ENCODE measurements at regions not wholly inside any gene's neighbourhood (a gene's known extent, or its start where the extent isn't known, plus 50 kb on each side); places are given as distances from the start of the nearest gene placed in this dataset.
"Not testable (repeated sequence)": the region's sequence is repeated elsewhere in the genome, so short reads cannot be mapped to it uniquely, and the experiment has no call there.

DNA sequence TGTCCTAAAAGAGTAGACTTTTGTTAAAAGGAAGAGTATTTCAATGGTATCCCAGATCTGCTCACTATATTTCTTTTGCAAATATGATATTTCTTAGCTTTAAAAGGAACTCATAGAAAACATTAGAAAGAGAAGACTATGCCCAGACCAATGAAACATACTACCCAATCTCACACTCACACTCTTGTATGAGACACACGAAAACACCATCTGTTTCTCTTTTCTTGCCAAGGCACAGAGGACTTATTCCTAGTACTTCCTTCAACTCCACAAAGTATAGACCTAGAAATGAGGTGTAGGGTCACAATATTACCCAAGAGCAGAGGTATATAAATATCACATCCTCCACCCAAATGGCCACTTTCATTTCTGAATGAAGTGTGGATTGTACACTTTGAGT, 292.4 kb upstream of the ACO1 start:
- DNase-seq (ENCODE audit: low read depth), result no peak
- no peak for TF ChIP-seq CTCF (conservative IDR thresholded peaks at IDR 0.05; ENCODE audit: control insufficient read depth, insufficient read depth, low read depth, low read length)
- H3K4me3 ChIP-seq (ENCODE audit: control insufficient read depth, low read depth, low read length), result no peak overlapping the region

- no peak overlapping the region for H3K4me3 ChIP-seq (ENCODE audit: control insufficient read depth, low read depth, low read length)
- no peak for DNase-seq (ENCODE audit: low read depth)
- no peak for TF ChIP-seq CTCF (conservative IDR thresholded peaks at IDR 0.05; ENCODE audit: control insufficient read depth, insufficient read depth, low read depth, low read length)
Measured at GRCh38 chr9:32117291-32117690, 267.2 kb upstream of the ACO1 start.

- no peak for TF ChIP-seq CTCF (conservative IDR thresholded peaks at IDR 0.05; ENCODE audit: control insufficient read depth, insufficient read depth, low read depth, low read length)
- H3K4me3 ChIP-seq (ENCODE audit: control insufficient read depth, low read depth, low read length), result no peak overlapping the region
- DNase-seq (ENCODE audit: low read depth), result no peak
Measured at GRCh38 chr9:32128546-32128945, 255.9 kb upstream of the ACO1 start.

GRCh38 chr9:32130709-32131108, 253.7 kb upstream of the ACO1 start:
- not testable (repeated sequence) for H3K4me3 ChIP-seq (ENCODE audit: control insufficient read depth, low read depth, low read length); DNase-seq (ENCODE audit: low read depth)

- TF ChIP-seq CTCF (conservative IDR thresholded peaks at IDR 0.05; ENCODE audit: control insufficient read depth, insufficient read depth, low read depth, low read length), result no peak
- no peak for DNase-seq (ENCODE audit: low read depth)
- H3K4me3 ChIP-seq (ENCODE audit: control insufficient read depth, low read depth, low read length), result no peak overlapping the region
Measured at GRCh38 chr9:32136700-32137339, 247.6 kb upstream of the ACO1 start.

GRCh38 chr9:32142074-32142473, 242.4 kb upstream of the ACO1 start:
- no peak for TF ChIP-seq CTCF (conservative IDR thresholded peaks at IDR 0.05; ENCODE audit: control insufficient read depth, insufficient read depth, low read depth, low read length)
- no peak overlapping the region for H3K4me3 ChIP-seq (ENCODE audit: control insufficient read depth, low read depth, low read length)
- DNase-seq (ENCODE audit: low read depth), result no peak

DNA sequence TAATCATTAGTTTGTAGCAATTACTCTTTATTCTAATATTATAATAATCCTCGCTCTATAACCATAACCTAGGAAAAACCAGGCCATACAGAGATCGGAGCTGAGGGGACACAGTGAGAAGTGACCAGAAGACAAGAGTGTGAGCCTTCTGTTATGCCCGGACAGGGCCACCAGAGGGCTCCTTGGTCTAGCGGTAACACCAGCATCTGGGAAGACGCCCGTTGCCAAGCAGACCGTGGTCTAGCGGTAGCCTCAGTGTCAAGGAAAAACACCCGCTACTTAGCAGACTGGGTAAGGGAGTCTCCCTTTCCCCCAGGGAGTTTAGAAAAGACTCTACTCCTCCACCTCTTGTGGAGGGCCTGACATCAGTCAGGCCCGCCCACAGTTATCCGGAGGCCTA, 235.9 kb upstream of the ACO1 start:
- H3K4me3 ChIP-seq (ENCODE audit: control insufficient read depth, low read depth, low read length); DNase-seq (ENCODE audit: low read depth): not testable (repeated sequence)

GRCh38 chr9:32161209-32161608, 223.2 kb upstream of the ACO1 start:
- TF ChIP-seq CTCF (conservative IDR thresholded peaks at IDR 0.05; ENCODE audit: control insufficient read depth, insufficient read depth, low read depth, low read length), result no peak
- DNase-seq (ENCODE audit: low read depth), result no peak
- H3K4me3 ChIP-seq (ENCODE audit: control insufficient read depth, low read depth, low read length), result no peak overlapping the region
